Fibroblast of lung (primary cell): ENCODE measurements at regions not wholly inside any gene's neighbourhood (a gene's known extent, or its start where the extent isn't known, plus 50 kb on each side); places are given as distances from the start of the nearest gene placed in this dataset.
A peak's percentile ranks its signal among the peaks of the same experiment; 100 is the strongest.

Source experiments
- DNase-seq, 2 donors: peaks; one replicate each; pipeline versions ENCODE4 v3.0.0 to v3.0.0-alpha.2; 2010; ENCODE audit warnings: low read depth in 2 of 2
- H2AFZ ChIP-seq: 2 replicates; pipeline ENCODE4 v1.5.1; 2012; ENCODE audit warnings: low read length, control low read depth, inconsistent platforms
- H3K27ac ChIP-seq: 2 replicates; pipeline ENCODE4 v1.5.1; 2011; ENCODE audit warnings: low read length, control low read depth; ENCODE audit not compliant: insufficient read depth
- H3K27me3 ChIP-seq: 2 replicates; pipeline ENCODE4 v1.5.1; 2011; ENCODE audit warnings: mild to moderate bottlenecking, low read length; ENCODE audit not compliant: control insufficient read depth, insufficient read depth
- H3K36me3 ChIP-seq: 2 replicates; pipeline ENCODE4 v1.5.1; 2011; ENCODE audit warnings: low read length; ENCODE audit not compliant: control insufficient read depth, insufficient read depth
- H3K4me1 ChIP-seq: 2 replicates; pipeline ENCODE4 v1.5.1; 2011; ENCODE audit warnings: low read length; ENCODE audit not compliant: control insufficient read depth, insufficient read depth; ENCODE audit errors: extremely low read depth
- H3K4me2 ChIP-seq: 2 replicates; pipeline ENCODE4 v1.5.1; 2011; ENCODE audit warnings: low read length, control low read depth; ENCODE audit not compliant: insufficient read depth; ENCODE audit errors: extremely low read depth
- H3K4me3 ChIP-seq, 4 experiments: fragments of 200-600 bp in 1 of 4; sonication (generic) in 1 of 4; replicated peaks in 1 of 4; 2 replicates each; pipeline ENCODE4 v1.5.1; 2011 to 2016; ENCODE audit warnings: low read length in 4 of 4, low read depth in 3 of 4, mild to moderate bottlenecking in 3 of 4, control low read depth in 2 of 4, inconsistent platforms in 1 of 4, mixed read lengths in 1 of 4; ENCODE audit not compliant: insufficient read depth in 1 of 4; ENCODE audit errors: control extremely low read depth in 1 of 4
- H3K79me2 ChIP-seq: 2 replicates; pipeline ENCODE4 v1.5.1; 2012; ENCODE audit warnings: mild to moderate bottlenecking, low read length, inconsistent platforms; ENCODE audit not compliant: control insufficient read depth, insufficient read depth
- H3K9ac ChIP-seq: 2 replicates; pipeline ENCODE4 v1.5.1; 2011; ENCODE audit warnings: mild to moderate bottlenecking, low read length, control low read depth; ENCODE audit not compliant: insufficient read depth
- H3K9me3 ChIP-seq: 2 replicates; pipeline ENCODE4 v1.5.1; 2012; ENCODE audit warnings: low read depth, low read length; ENCODE audit not compliant: control insufficient read depth, insufficient read depth
- H4K20me1 ChIP-seq: 2 replicates; pipeline ENCODE4 v1.5.1; 2011; ENCODE audit warnings: low read length; ENCODE audit not compliant: control insufficient read depth, insufficient read depth; ENCODE audit errors: extremely low read depth
- EZH2 ChIP-seq: IDR thresholded peaks from 2 replicates; pipeline ENCODE4 v1.5.1; 2012; ENCODE audit warnings: low read length, control low read depth, mild to moderate bottlenecking; ENCODE audit errors: missing control alignments
- TF ChIP-seq, protein P1 (sequence below), 2 donors: IDR thresholded peaks in 1 of 2; conservative IDR thresholded peaks in 1 of 2; 1 replicate in 1 of 2; 2 replicates in 1 of 2; pipeline ENCODE4 v1.5.1; 2011 to 2012; ENCODE audit warnings: low read length in 2 of 2, control low read depth in 1 of 2, inconsistent platforms in 1 of 2, low read depth in 1 of 2, mild to moderate bottlenecking in 1 of 2

GRCh38 chr6:82118150-82118562 is 129.4 kb downstream of the IBTK start:
- Histone ChIP-seq H3K9me3 (no peaks in the 10 kb centered on the region), H3K36me3 (no peaks in the 10 kb centered on the region), H3K4me2 (no peak overlapping the region), H3K9ac (no peak overlapping the region), H3K27ac (no peak overlapping the region), H3K27me3 (no peaks in the 10 kb centered on the region), H3K79me2 (no peaks in the 10 kb centered on the region), H3K4me3 (no peak overlapping the region), H4K20me1 (no peaks in the 10 kb centered on the region), H3K4me1 (no peaks in the 10 kb centered on the region), H2AFZ (no peak overlapping the region)
- DNase-seq: no peak
- TF ChIP-seq, protein P1, sequence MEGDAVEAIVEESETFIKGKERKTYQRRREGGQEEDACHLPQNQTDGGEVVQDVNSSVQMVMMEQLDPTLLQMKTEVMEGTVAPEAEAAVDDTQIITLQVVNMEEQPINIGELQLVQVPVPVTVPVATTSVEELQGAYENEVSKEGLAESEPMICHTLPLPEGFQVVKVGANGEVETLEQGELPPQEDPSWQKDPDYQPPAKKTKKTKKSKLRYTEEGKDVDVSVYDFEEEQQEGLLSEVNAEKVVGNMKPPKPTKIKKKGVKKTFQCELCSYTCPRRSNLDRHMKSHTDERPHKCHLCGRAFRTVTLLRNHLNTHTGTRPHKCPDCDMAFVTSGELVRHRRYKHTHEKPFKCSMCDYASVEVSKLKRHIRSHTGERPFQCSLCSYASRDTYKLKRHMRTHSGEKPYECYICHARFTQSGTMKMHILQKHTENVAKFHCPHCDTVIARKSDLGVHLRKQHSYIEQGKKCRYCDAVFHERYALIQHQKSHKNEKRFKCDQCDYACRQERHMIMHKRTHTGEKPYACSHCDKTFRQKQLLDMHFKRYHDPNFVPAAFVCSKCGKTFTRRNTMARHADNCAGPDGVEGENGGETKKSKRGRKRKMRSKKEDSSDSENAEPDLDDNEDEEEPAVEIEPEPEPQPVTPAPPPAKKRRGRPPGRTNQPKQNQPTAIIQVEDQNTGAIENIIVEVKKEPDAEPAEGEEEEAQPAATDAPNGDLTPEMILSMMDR (conservative IDR thresholded peaks at IDR 0.05 in 1 of 2, IDR thresholded peaks at IDR 0.05 in 1 of 2; ENCODE audit: low read depth in 1 of 2, low read length in 2 of 2): no peak
- no peak for TF ChIP-seq EZH2

DNA sequence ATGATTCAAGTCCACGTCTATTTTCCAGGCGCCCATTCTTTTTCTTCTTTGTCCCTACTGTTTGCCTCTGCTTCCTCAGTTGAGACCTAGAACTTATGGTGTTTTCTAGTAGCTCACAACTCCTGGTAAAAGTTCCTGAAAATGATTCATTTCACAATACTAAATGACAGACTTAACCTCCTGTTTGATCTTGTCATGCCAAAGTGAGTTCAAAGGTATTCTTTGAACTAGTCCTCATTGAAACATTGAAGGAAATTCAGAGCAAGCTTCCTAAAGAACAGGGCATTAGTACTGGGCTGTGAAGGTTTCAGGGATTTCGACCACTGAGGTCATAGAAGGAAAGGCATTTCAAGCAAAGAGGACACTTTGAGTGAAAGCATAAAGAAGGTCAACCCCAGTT is 132.8 kb downstream of the IBTK start:
- no peak overlapping the region for H3K9ac ChIP-seq
- no peaks in the 10 kb centered on the region for H4K20me1 ChIP-seq
- H3K27me3 ChIP-seq: no peaks in the 10 kb centered on the region
- H2AFZ ChIP-seq: no peak overlapping the region
- no peak for TF ChIP-seq EZH2
- TF ChIP-seq, protein P1 (conservative IDR thresholded peaks at IDR 0.05 in 1 of 2, IDR thresholded peaks at IDR 0.05 in 1 of 2; ENCODE audit: low read depth in 1 of 2, low read length in 2 of 2): no peak
- no peaks in the 10 kb centered on the region for H3K9me3 ChIP-seq
- H3K4me2 ChIP-seq: no peak overlapping the region
- H3K27ac ChIP-seq: no peak overlapping the region
- DNase-seq: no peak
- no peaks in the 10 kb centered on the region for H3K36me3 ChIP-seq
- no peak overlapping the region for H3K4me3 ChIP-seq
- H3K79me2 ChIP-seq: no peaks in the 10 kb centered on the region
- no peaks in the 10 kb centered on the region for H3K4me1 ChIP-seq

DNA sequence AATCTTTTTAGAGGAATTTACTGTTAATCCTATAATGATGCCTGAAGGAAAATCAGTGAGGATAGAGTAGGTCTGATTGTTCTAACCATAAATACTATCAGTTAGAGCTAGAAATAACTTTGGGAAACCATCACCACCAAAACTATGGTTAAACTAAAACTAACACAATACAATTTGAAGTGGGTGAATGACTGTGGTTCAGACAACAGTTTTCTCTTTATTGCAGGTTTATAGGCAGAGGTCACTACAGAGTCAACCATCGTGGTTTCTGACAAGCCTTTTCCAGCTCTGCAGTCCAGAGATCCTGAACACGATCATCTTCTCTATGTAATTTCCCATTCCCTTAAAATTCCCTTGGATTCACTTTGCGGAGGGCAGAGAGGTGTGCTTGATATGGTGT is 134.3 kb downstream of the IBTK start:
- H3K79me2 ChIP-seq: no peaks in the 10 kb centered on the region
- no peak overlapping the region for H3K27ac ChIP-seq
- no peak overlapping the region for H3K4me3 ChIP-seq
- no peak overlapping the region for H3K9ac ChIP-seq
- no peak for TF ChIP-seq EZH2
- TF ChIP-seq, protein P1 (conservative IDR thresholded peaks at IDR 0.05 in 1 of 2, IDR thresholded peaks at IDR 0.05 in 1 of 2; ENCODE audit: low read depth in 1 of 2, low read length in 2 of 2): no peak
- H3K4me1 ChIP-seq: no peaks in the 10 kb centered on the region
- H4K20me1 ChIP-seq: no peaks in the 10 kb centered on the region
- H3K4me2 ChIP-seq: no peak overlapping the region
- H3K9me3 ChIP-seq: no peaks in the 10 kb centered on the region
- no peak overlapping the region for H2AFZ ChIP-seq
- no peaks in the 10 kb centered on the region for H3K27me3 ChIP-seq
- no peaks in the 10 kb centered on the region for H3K36me3 ChIP-seq
- DNase-seq: peak in 1 of 2 donors; percentile 41
